ENCODE measurements at regions not wholly inside any gene's neighbourhood (a gene's known extent, or its start where the extent isn't known, plus 50 kb on each side); places are given as distances from the start of the nearest gene placed in this dataset.

DNA sequence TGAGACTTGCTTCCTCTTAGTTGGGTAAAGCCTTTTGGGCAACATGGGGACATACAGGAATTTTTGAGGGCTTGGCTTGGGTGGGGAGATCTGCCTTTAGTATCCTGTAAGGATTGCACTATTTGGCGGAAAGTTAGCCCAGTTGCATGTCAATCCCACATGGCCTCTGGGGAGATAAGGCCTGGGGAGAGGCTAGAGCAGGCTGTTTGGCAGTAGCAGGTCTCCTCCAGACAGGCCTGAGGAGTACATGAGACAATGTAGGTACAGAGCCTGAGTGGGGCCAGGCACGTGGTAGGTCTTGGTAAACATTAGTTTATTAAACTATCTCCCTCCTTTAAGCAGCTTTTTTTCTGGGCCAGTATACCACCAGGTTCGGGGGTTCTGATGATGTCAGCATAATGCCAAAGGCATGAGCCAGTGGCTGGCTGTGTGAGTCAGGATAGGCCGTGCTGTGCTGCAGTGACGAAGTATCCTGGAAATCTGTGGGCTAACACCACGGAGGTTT, 147.9 kb downstream of the VEGFA start:
- 90% methylated on average over 4 of the region's 6 CpGs for WGBS (ENCODE audit: insufficient coverage)
- POLR2A ChIA-PET = no interaction called here
- no peak for ATAC-seq (replicated peaks in 1 of 4)
- Mint-ChIP-seq H3K36me3 (no peaks in the 10 kb centered on the region), H3K4me3 (no peak overlapping the region), H3K4me1 (peaks cover 3 to 11% (median 9%) of the 10 kb centered on the region in 3 donors), H3K9me3 (no peaks in the 10 kb centered on the region), H3K27me3 (peaks cover 0 to 13% of the 10 kb centered on the region in 2 donors), H3K27ac (no peak overlapping the region)
- Histone ChIP-seq H3K4me1 (ENCODE audit: control insufficient read depth in 1 of 2, extremely low read depth in 1 of 2, insufficient read depth in 2 of 2, low read length in 2 of 2) (peaks cover 3 to 11% of the 10 kb centered on the region in 2 experiments), H3K27me3 (replicated peaks in 1 of 2; ENCODE audit: control insufficient read depth in 2 of 2, extremely low read depth in 1 of 2, insufficient read depth in 2 of 2, low read length in 1 of 2) (peaks cover 0 to 35% of the 10 kb centered on the region in 2 experiments), H3K27ac (ENCODE audit: low read length) (no peak overlapping the region), H3K36me3 (ENCODE audit: control insufficient read depth in 2 of 2, extremely low read depth in 1 of 2, insufficient read depth in 1 of 2, low read length in 1 of 2) (no peaks in the 10 kb centered on the region), H3K9me3 (no peaks in the 10 kb centered on the region), H3K4me3 (ENCODE audit: control insufficient read depth in 1 of 2, extremely low read depth in 1 of 2, low read length in 1 of 2) (no peak overlapping the region)
- CTCF ChIA-PET = no interaction called here
- DNase-seq = no peak

DNA sequence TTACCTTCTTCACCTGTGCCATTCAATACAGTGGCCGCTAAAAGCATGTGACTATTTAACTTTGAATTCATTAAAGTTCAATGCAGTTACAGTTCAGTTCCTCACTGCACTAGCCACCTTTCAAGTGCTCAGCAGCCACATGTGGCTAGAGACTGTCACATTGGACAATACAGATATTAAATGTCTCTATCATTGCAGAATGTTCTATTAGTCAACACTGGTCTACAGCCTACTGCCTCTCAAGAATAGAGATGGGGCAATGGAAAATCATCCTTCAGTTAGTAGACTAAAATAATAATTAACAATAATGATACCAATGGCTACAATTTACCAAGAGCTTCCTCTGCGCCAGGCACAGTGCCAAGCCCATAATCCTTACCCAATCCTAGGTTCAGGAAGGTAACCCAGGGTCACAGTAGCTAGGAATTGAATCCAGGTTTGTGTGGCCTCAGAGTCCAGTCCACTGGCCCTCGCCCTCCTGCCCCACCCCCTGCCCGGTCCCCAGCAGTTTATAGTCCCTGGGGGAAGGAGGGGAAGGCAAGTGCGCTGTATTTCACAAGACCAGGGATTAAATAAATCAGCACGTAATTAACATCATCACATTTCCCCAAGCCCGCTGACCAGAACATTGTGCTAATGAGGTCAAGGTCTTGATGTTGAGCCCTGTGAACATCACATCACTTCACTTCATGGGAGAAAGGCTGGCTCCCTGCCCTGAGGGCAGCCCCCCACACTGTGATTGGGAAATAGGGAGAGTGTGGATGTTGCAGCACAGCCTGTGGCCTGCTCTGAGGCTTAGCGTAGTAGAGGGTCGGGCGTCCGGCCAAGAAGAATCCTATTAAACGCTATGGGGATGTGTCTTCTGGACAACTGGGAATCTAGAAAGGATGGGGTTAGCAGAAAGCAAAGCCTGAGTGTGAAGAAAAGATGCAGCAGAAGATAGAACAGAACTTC, 147.2 kb downstream of the VEGFA start:
- CTCF ChIA-PET = no interaction called here
- peaks cover 1 to 8% (median 4%) of the 10 kb centered on the region in 3 donors for H3K4me1 Mint-ChIP-seq
- 84% methylated on average over 7 of the region's 12 CpGs for WGBS (ENCODE audit: insufficient coverage)
- H3K9me3 Mint-ChIP-seq = no peaks in the 10 kb centered on the region
- no peak overlapping the region for H3K27ac Mint-ChIP-seq
- Histone ChIP-seq H3K4me1 (ENCODE audit: control insufficient read depth in 1 of 2, extremely low read depth in 1 of 2, insufficient read depth in 2 of 2, low read length in 2 of 2) (peaks cover 0 to 4% of the 10 kb centered on the region in 2 experiments), H3K4me3 (ENCODE audit: control insufficient read depth in 1 of 2, extremely low read depth in 1 of 2, low read length in 1 of 2) (no peak overlapping the region), H3K27me3 (replicated peaks in 1 of 2; ENCODE audit: control insufficient read depth in 2 of 2, extremely low read depth in 1 of 2, insufficient read depth in 2 of 2, low read length in 1 of 2) (peaks cover 0 to 37% of the 10 kb centered on the region in 2 experiments), H3K36me3 (ENCODE audit: control insufficient read depth in 2 of 2, extremely low read depth in 1 of 2, insufficient read depth in 1 of 2, low read length in 1 of 2) (no peaks in the 10 kb centered on the region), H3K27ac (ENCODE audit: low read length) (no peak overlapping the region), H3K9me3 (no peaks in the 10 kb centered on the region)
- ATAC-seq (replicated peaks in 1 of 4) (no peak), DNase-seq (no peak)
- POLR2A ChIA-PET = no interaction called here
- peaks cover 0 to 13% of the 10 kb centered on the region in 2 donors for H3K27me3 Mint-ChIP-seq
- no peak overlapping the region for H3K4me3 Mint-ChIP-seq
- no peaks in the 10 kb centered on the region for H3K36me3 Mint-ChIP-seq

- DNase-seq = no peak
- ChIA-PET CTCF (no interaction called here), POLR2A (no interaction called here)
- H3K27ac Mint-ChIP-seq = no peak overlapping the region
- no peak overlapping the region for H3K4me3 Mint-ChIP-seq
- no peaks in the 10 kb centered on the region for H3K36me3 Mint-ChIP-seq
- H3K27ac ChIP-seq (ENCODE audit: low read length) = no peak overlapping the region
- no peaks in the 10 kb centered on the region for H3K36me3 ChIP-seq (ENCODE audit: control insufficient read depth in 2 of 2, extremely low read depth in 1 of 2, insufficient read depth in 1 of 2, low read length in 1 of 2)
- 78% methylated on average over 7 of the region's 8 CpGs for WGBS (ENCODE audit: insufficient coverage)
- no peaks in the 10 kb centered on the region for H3K4me1 ChIP-seq (ENCODE audit: control insufficient read depth in 1 of 2, extremely low read depth in 1 of 2, insufficient read depth in 2 of 2, low read length in 2 of 2)
- H3K9me3 Mint-ChIP-seq = no peaks in the 10 kb centered on the region
- H3K4me3 ChIP-seq (ENCODE audit: control insufficient read depth in 1 of 2, extremely low read depth in 1 of 2, low read length in 1 of 2) = no peak overlapping the region
- H3K9me3 ChIP-seq = no peaks in the 10 kb centered on the region
- H3K27me3 Mint-ChIP-seq = peaks cover 0 to 13% of the 10 kb centered on the region in 2 donors
- peaks cover 1 to 8% (median 4%) of the 10 kb centered on the region in 3 donors for H3K4me1 Mint-ChIP-seq
- ATAC-seq (replicated peaks in 1 of 4) = no peak
- H3K27me3 ChIP-seq (replicated peaks in 1 of 2; ENCODE audit: control insufficient read depth in 2 of 2, extremely low read depth in 1 of 2, insufficient read depth in 2 of 2, low read length in 1 of 2) = peaks cover 0 to 36% of the 10 kb centered on the region in 2 experiments
These were observed 146.2 kb downstream of the VEGFA start for GRCh38 chr6:43915986-43916923.

DNA sequence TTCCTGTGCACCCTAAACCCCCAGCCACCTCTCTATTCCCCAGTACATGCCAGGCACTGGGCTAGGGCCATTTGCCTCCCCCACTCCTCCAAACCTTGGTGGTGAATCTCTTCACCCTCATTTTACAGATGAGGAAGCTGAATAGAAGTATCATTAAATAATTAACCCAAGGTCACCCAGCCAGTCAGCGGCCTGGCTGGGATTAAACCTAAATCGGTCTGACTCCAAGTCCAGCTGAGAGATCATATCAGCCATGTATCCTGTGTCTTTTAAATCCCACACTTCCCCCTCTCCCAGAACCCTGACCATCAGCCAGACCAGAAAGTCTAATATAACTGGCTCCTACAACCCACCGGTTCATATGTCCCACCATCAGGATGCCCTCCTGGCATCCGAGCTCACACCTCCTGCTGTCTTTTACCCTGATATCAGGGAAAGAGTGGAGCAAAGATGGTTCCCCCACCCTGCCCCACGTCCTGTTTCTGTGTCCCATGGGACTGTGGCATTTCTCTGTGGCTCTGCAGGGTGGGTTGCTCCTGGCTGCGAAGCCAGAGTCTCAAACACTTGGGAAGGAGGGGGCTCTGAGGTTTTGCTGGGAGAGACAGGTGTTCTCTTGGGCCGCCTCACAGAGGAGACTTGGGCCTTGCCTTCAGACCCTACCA, 145.3 kb downstream of the VEGFA start:
- Mint-ChIP-seq H3K27ac (no peak overlapping the region), H3K36me3 (no peaks in the 10 kb centered on the region), H3K4me1 (peaks cover 0 to 8% (median 0%) of the 10 kb centered on the region in 3 donors), H3K27me3 (peaks cover 0 to 9% of the 10 kb centered on the region in 2 donors), H3K9me3 (no peaks in the 10 kb centered on the region), H3K4me3 (no peak overlapping the region)
- Histone ChIP-seq H3K27me3 (replicated peaks in 1 of 2; ENCODE audit: control insufficient read depth in 2 of 2, extremely low read depth in 1 of 2, insufficient read depth in 2 of 2, low read length in 1 of 2) (peaks cover 0 to 30% of the 10 kb centered on the region in 2 experiments), H3K36me3 (ENCODE audit: control insufficient read depth in 2 of 2, extremely low read depth in 1 of 2, insufficient read depth in 1 of 2, low read length in 1 of 2) (no peaks in the 10 kb centered on the region), H3K9me3 (no peaks in the 10 kb centered on the region), H3K27ac (ENCODE audit: low read length) (no peak overlapping the region), H3K4me3 (ENCODE audit: control insufficient read depth in 1 of 2, extremely low read depth in 1 of 2, low read length in 1 of 2) (no peak overlapping the region), H3K4me1 (ENCODE audit: control insufficient read depth in 1 of 2, extremely low read depth in 1 of 2, insufficient read depth in 2 of 2, low read length in 2 of 2) (no peaks in the 10 kb centered on the region)
- DNase-seq (no peak), ATAC-seq (replicated peaks in 1 of 4) (no peak)
- 100% methylated on average over 4 of the region's 7 CpGs for WGBS (ENCODE audit: insufficient coverage)
- POLR2A ChIA-PET = no interaction called here
- CTCF ChIA-PET = no interaction called here

GRCh38 chr6:43914272-43915147, 144.5 kb downstream of the VEGFA start:
- no peaks in the 10 kb centered on the region for H3K36me3 ChIP-seq (ENCODE audit: control insufficient read depth in 2 of 2, extremely low read depth in 1 of 2, insufficient read depth in 1 of 2, low read length in 1 of 2)
- H3K27me3 ChIP-seq (replicated peaks in 1 of 2; ENCODE audit: control insufficient read depth in 2 of 2, extremely low read depth in 1 of 2, insufficient read depth in 2 of 2, low read length in 1 of 2) = peaks cover 0 to 33% of the 10 kb centered on the region in 2 experiments
- no peak for ATAC-seq (replicated peaks in 1 of 4)
- CTCF ChIA-PET = no interaction called here
- WGBS (ENCODE audit: insufficient coverage) = 74% methylated on average over 4 of the region's 11 CpGs
- H3K4me1 ChIP-seq (ENCODE audit: control insufficient read depth in 1 of 2, extremely low read depth in 1 of 2, insufficient read depth in 2 of 2, low read length in 2 of 2) = no peaks in the 10 kb centered on the region
- H3K4me1 Mint-ChIP-seq = peaks cover 0 to 2% (median 0%) of the 10 kb centered on the region in 3 donors
- no peak overlapping the region for H3K27ac Mint-ChIP-seq
- no peak overlapping the region for H3K27ac ChIP-seq (ENCODE audit: low read length)
- H3K4me3 Mint-ChIP-seq = no peak overlapping the region
- no peaks in the 10 kb centered on the region for H3K9me3 ChIP-seq
- no peaks in the 10 kb centered on the region for H3K36me3 Mint-ChIP-seq
- H3K27me3 Mint-ChIP-seq = peaks cover 0 to 9% of the 10 kb centered on the region in 2 donors
- no peaks in the 10 kb centered on the region for H3K9me3 Mint-ChIP-seq
- POLR2A ChIA-PET = no interaction called here
- H3K4me3 ChIP-seq (ENCODE audit: control insufficient read depth in 1 of 2, extremely low read depth in 1 of 2, low read length in 1 of 2) = no peak overlapping the region
- DNase-seq = no peak
